ENCODE measurements at regions not wholly inside any gene's neighbourhood (a gene's known extent, or its start where the extent isn't known, plus 50 kb on each side); places are given as distances from the start of the nearest gene placed in this dataset.

DNA sequence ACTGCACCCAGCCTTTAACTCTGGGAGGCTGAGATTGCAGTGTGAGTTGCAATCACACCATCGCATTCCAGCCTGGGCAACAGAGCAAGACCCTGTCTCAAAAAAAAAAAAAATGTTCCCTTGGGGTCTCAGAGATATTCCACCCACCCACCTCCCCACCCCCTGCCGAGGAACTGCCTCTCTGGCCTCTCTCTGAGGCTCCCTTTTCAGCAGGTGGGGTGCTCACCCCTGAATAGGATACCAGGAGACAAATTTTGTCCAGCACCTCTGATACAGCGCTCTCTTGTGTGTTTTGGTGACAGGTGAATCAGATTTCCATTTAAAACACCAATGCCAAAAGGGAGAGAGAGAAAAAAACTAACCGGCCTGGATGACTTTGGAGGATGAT lies 92.6 kb upstream of the KIF5B start:
- H3K4me3 ChIP-seq (ENCODE audit: low read depth, low read length) = no peak overlapping the region
- POLR2A ChIA-PET = no interaction called here
- DNase-seq (ENCODE audit: low read depth, low spot score) = no peak
- TF ChIP-seq, protein P1, sequence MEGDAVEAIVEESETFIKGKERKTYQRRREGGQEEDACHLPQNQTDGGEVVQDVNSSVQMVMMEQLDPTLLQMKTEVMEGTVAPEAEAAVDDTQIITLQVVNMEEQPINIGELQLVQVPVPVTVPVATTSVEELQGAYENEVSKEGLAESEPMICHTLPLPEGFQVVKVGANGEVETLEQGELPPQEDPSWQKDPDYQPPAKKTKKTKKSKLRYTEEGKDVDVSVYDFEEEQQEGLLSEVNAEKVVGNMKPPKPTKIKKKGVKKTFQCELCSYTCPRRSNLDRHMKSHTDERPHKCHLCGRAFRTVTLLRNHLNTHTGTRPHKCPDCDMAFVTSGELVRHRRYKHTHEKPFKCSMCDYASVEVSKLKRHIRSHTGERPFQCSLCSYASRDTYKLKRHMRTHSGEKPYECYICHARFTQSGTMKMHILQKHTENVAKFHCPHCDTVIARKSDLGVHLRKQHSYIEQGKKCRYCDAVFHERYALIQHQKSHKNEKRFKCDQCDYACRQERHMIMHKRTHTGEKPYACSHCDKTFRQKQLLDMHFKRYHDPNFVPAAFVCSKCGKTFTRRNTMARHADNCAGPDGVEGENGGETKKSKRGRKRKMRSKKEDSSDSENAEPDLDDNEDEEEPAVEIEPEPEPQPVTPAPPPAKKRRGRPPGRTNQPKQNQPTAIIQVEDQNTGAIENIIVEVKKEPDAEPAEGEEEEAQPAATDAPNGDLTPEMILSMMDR (IDR thresholded peaks at IDR 0.05; ENCODE audit: insufficient read depth, low read length, missing control alignments) = no peak
- CTCF ChIA-PET = interaction anchor here (1.2 to 2.1 kb wide), 2 partner anchors 9 to 16 kb away, joined by 3 to 12 read pairs; no protein-coding TSS in a partner anchor

DNA sequence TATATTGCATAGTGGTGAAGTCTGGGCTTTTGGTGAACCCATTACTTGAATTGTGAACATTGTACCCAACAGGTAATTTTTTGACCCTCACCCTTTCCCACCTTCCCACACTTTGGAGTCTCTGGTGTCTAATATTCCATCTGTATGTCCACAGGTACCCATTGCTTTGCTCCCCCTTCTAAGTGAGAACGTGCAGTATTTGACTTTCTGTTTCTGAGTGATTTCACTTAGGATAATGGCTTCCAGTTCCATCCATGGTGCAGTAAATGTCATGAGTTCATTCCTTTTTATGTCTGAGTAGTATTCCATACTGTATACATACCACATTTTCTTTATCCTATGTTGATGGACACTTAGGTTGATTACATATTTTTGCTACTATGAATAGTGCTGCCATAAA lies 91.5 kb upstream of the KIF5B start:
- TF ChIP-seq, protein P1 (IDR thresholded peaks at IDR 0.05; ENCODE audit: insufficient read depth, low read length, missing control alignments) = no peak
- DNase-seq (ENCODE audit: low read depth, low spot score) = no peak
- ChIA-PET CTCF (no interaction called here), POLR2A (no interaction called here)
- H3K4me3 ChIP-seq (ENCODE audit: low read depth, low read length) = no peak overlapping the region

DNA sequence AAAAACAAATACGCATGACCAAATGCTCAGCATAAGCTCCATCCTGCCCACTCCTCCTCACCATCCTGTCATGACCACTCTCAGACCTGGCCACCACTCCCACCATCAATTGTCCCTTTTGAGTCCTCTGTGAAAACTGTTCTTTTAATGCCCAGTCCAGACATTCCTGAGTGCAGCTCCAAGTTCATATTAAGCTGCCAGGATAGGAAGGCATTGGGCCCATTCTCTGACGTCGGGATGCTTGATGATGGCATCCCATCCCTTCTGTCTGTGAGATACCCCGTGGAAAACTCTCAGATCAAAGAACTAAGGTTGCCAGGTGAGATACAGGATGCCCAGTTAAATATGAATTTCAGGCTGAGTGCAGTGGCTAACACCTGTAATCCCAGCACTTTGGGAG lies 89.9 kb upstream of the KIF5B start:
- no peak for DNase-seq (ENCODE audit: low read depth, low spot score)
- TF ChIP-seq, protein P1 (IDR thresholded peaks at IDR 0.05; ENCODE audit: insufficient read depth, low read length, missing control alignments) = no peak
- ChIA-PET CTCF (no interaction called here), POLR2A (no interaction called here)
- no peak overlapping the region for H3K4me3 ChIP-seq (ENCODE audit: low read depth, low read length)

DNA sequence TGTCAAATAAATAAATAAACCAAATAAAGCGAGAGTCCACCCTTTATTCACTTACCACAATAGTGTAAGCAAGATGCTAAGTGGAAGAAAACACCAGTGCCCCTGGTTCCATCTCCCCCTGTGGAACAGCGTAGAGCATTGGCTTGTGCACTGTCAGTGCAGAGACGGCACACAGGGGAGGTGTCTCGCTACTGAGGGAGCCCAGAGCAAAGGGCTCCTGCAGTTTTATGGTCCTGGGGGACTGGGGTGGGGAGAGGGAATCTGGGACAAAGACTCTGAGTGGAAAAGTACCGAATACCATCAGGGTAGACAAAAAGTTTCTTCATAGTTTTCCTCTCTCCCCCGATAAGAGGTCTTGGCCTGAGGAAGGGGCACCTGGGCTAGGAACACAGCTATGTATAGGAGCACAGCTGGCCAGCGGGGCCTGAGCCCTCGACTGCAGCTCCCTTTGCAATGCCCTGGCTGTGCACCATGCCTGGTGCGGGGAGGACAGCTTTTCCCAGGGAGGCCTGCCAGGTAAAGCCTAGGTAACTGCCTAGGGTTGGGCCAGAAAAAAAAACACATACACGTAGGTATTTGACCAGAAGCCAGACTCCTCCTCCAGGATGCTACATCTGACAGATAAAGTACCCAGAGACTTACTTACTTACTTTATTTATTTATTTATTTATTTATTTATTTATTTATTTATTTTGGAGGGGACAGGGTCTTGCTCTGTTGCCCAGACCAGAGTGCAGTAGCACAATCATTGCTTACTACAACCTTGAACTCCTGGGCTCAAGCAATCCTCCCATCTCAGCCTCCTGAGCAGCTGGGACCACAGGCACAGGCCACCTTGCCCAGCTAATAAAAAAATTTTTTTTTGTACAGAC lies 88.8 kb upstream of the KIF5B start:
- no peak overlapping the region for H3K4me3 ChIP-seq (ENCODE audit: low read depth, low read length)
- POLR2A ChIA-PET = no interaction called here
- CTCF ChIA-PET = no interaction called here
- DNase-seq (ENCODE audit: low read depth, low spot score) = no peak
- TF ChIP-seq, protein P1 (IDR thresholded peaks at IDR 0.05; ENCODE audit: insufficient read depth, low read length, missing control alignments) = no peak

DNA sequence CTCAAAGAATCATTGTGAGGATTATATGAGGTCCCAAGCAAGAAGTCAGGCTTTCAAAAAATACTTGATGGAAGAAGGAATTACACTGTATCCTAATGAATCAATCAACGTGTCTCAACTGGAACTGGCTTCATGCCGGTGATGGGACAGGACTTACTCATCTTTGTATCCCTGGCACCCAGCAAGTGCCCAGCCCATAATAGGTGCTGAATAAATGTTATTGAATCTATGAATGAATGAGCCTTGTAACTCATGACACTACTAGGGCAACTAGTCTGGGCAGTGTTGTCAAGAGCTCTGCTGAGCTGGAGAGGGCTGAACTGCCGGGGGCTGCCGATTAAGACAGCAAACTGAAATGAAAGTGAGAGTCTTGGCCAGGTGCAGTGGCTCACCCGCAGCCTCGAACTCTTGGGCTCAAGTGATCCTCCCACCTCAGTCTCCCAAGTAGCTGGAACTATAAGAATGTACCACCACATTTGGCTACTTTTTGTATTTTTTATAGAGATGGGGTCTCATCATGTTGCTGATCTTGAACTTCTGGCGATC lies 87.2 kb upstream of the KIF5B start:
- TF ChIP-seq, protein P1 (IDR thresholded peaks at IDR 0.05; ENCODE audit: insufficient read depth, low read length, missing control alignments) = no peak
- ChIA-PET CTCF (no interaction called here), POLR2A (no interaction called here)
- no peak for DNase-seq (ENCODE audit: low read depth, low spot score)
- H3K4me3 ChIP-seq (ENCODE audit: low read depth, low read length) = no peak overlapping the region

DNA sequence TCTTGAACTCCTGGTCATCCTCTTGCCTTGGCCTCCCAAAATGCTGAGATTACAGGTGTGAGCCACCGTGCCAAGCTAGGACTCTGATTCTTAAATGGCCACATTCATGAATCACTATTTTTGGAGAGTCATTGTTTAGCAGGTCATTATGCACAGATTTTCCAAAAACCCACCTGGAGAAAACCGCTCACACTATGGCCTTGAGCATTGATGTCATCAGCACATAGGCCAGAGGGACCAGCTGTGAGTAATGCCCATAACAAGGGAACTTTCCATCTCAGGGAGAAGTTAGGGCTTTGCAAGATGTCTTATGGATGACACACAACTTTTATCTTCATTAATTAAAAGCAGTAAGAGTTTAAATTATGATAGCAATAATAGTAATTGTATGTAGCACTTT lies 86.4 kb upstream of the KIF5B start:
- no peak for DNase-seq (ENCODE audit: low read depth, low spot score)
- ChIA-PET CTCF (no interaction called here), POLR2A (no interaction called here)
- no peak overlapping the region for H3K4me3 ChIP-seq (ENCODE audit: low read depth, low read length)
- TF ChIP-seq, protein P1 (IDR thresholded peaks at IDR 0.05; ENCODE audit: insufficient read depth, low read length, missing control alignments) = no peak

Measured in AG04449 (cell line).